GM12878 (cell line): ENCODE measurements at regions not wholly inside any gene's neighbourhood (a gene's known extent, or its start where the extent isn't known, plus 50 kb on each side); places are given as distances from the start of the nearest gene placed in this dataset.

Experiments
- ATAC-seq: fragments of 200-7000 bp; cut with Tn5 transposase; 3 replicates; pipeline ENCODE4 v1.9.1; 2020; ENCODE audit warnings: mild to moderate bottlenecking, moderate library complexity
- BruUV-seq: library from RNA; stranded (reverse); fragments of 400-500 nt; replicated peaks from 2 replicates; lab custom pipeline; 2021; lab: Mats Ljungman, UMichigan
- CTCF ChIA-PET: fragments of 300-600 bp; sonication (Branson Sonifier 250); formaldehyde crosslinking; extraction: SDS; loops from one replicate; lab custom pipeline; 2021; ENCODE audit warnings: inconsistent platforms; lab: Yijun Ruan, JAX
- POLR2A ChIA-PET: fragments of 350-600 bp; formaldehyde crosslinking; extraction: SDS; loops from one replicate; lab custom pipeline; 2021; ENCODE audit warnings: inconsistent platforms; lab: Charles Lee
- RAD21 ChIA-PET: fragments of 300-600 bp; sonication (Branson Sonifier 250); formaldehyde crosslinking; loops from one replicate; lab custom pipeline; 2023; ENCODE audit warnings: antibody characterized with exemption; ENCODE audit not compliant: unreplicated experiment; lab: Charles Lee
- SMC1A ChIA-PET: fragments of 300-600 bp; sonication (Branson Sonifier 250); formaldehyde crosslinking; loops from one replicate; lab custom pipeline; 2023; ENCODE audit not compliant: unreplicated experiment, uncharacterized antibody; lab: Charles Lee
- DNase-seq: peaks from one replicate; pipeline ENCODE4 v3.0.0-alpha.2; 2011; ENCODE audit warnings: low read depth, low spot score
- FAIRE-seq: peaks from 3 replicates; lab custom pipeline; 2011; peaks lifted over from hg19 to GRCh38; lab: Jason Lieb, UNC
- H2AFZ ChIP-seq: 2 replicates; pipeline ENCODE4 v1.6.0; 2011; ENCODE audit warnings: low read depth, low read length, control low read depth; ENCODE audit not compliant: control insufficient read depth
- H3K27ac ChIP-seq: 2 replicates; pipeline ENCODE4 v1.5.1; 2011; ENCODE audit warnings: control low read depth; ENCODE audit not compliant: control insufficient read depth, insufficient read depth
- H3K27me3 ChIP-seq, 2 experiments: replicated peaks in 1 of 2; 2 replicates each; pipeline versions ENCODE4 v1.6.0 to v1.6.1; 2011; ENCODE audit warnings: low read length in 1 of 2; ENCODE audit not compliant: control insufficient read depth in 2 of 2, insufficient read depth in 2 of 2
- H3K36me3 ChIP-seq, 2 experiments: 2 replicates each; pipeline ENCODE4 v1.5.1; 2011; ENCODE audit warnings: low read length in 1 of 2; ENCODE audit not compliant: control insufficient read depth in 2 of 2, insufficient read depth in 2 of 2
- H3K4me1 ChIP-seq: 2 replicates; pipeline ENCODE4 v1.6.1; 2011; ENCODE audit warnings: mild to moderate bottlenecking, low read length, moderate library complexity, mixed read lengths; ENCODE audit not compliant: control insufficient read depth, insufficient read depth
- H3K4me2 ChIP-seq: 2 replicates; pipeline ENCODE4 v1.6.0; 2011; ENCODE audit warnings: control low read depth; ENCODE audit not compliant: control insufficient read depth, insufficient read depth
- H3K4me3 ChIP-seq: fragments of 200-600 bp; sonication (generic); 2 replicates; pipeline ENCODE4 v1.5.1; 2016
- H3K79me2 ChIP-seq: 2 replicates; pipeline ENCODE4 v1.6.0; 2011; ENCODE audit warnings: low read length; ENCODE audit not compliant: control insufficient read depth, insufficient read depth
- H3K9ac ChIP-seq: 2 replicates; pipeline ENCODE4 v1.8.0; 2011; ENCODE audit warnings: low read length, control low read depth, mixed read lengths; ENCODE audit not compliant: control insufficient read depth, insufficient read depth
- H3K9me3 ChIP-seq: replicated peaks from 3 replicates; pipeline ENCODE4 v1.5.1; 2011; ENCODE audit warnings: mild to moderate bottlenecking, low read length; ENCODE audit not compliant: control insufficient read depth, insufficient read depth
- H4K20me1 ChIP-seq: 2 replicates; pipeline ENCODE4 v1.6.0; 2011; ENCODE audit not compliant: control insufficient read depth, insufficient read depth
- FOXK2 ChIP-seq: fragments of 450-650 bp; IDR thresholded peaks from 2 replicates; pipeline ENCODE4 v1.6.1; 2017; ENCODE audit warnings: mild to moderate bottlenecking, moderate library complexity
- MXI1 ChIP-seq: fragments of 150-350 bp; IDR thresholded peaks from 2 replicates; pipeline ENCODE4 v1.6.1; 2011; ENCODE audit warnings: low read depth, mild to moderate bottlenecking, inconsistent platforms, low read length, improper control_type of control experiment
- SPI1 ChIP-seq: IDR thresholded peaks from 2 replicates; pipeline ENCODE4 v1.6.1; 2011; ENCODE audit warnings: low read depth, mild to moderate bottlenecking, low read length, moderate library complexity, borderline replicate concordance; ENCODE audit not compliant: insufficient read depth
- WGBS: methylation state at CpG from one replicate; pipeline ENCODE4 v1.1.6; 2016; ENCODE audit warnings: low lambda C conversion rate; ENCODE audit not compliant: insufficient replicate concordance, insufficient coverage; ENCODE audit errors: missing lambda C conversion rate; 5-methylcytosine and 5-hydroxymethylcytosine counted together
- in situ Hi-C: fragments of 300-500 bp; cut with MboI; formaldehyde crosslinking; loops from 9 replicates; pipeline ENCODE4 v1.14.3; 2018; ENCODE audit warnings: mixed read lengths
- intact Hi-C: fragments of 100-400 bp; cut with micrococcal nuclease; formaldehyde crosslinking; loops from one replicate; pipeline ENCODE4 v1.14.2; 2022; ENCODE audit not compliant: unreplicated experiment
- TF ChIP-seq, protein P1 (sequence below): IDR thresholded peaks from 2 replicates; pipeline ENCODE4 v1.6.1; 2011; ENCODE audit warnings: borderline replicate concordance, low read depth, mild to moderate bottlenecking, moderate library complexity, mixed read lengths, low read length; ENCODE audit not compliant: insufficient read depth; ENCODE audit errors: extremely low read length
- TF ChIP-seq, protein P2 (sequence below): fragments of 450-650 bp; conservative IDR thresholded peaks from 2 replicates; pipeline ENCODE4 v1.6.1; 2017; ENCODE audit warnings: mild to moderate bottlenecking, moderate library complexity
- TF ChIP-seq, protein P3 (sequence below): fragments of 450-650 bp; formaldehyde crosslinking; IDR thresholded peaks from 2 replicates; pipeline ENCODE4 v1.5.0; 2022; ENCODE audit warnings: mild to moderate bottlenecking, missing genetic modification characterization

DNA sequence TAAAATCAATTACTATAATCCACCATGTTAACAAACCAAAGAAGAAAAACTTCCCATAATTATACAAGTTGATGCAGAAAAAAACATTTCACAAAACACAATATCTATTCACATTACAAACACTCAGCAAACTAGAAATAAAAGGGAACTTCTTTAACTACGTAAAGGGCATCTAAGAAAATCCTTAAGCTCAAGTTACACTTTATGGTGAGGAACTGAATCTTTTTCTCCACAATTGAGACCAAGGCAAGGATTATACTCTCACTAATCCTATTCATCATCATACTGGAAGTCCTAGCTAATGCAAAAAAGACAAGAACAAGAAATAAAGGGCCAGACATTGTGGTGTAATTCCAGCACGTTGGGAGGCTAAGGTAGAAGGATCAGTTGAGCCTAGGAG, 159.9 kb downstream of the ZNF365 start:
- POLR2A ChIA-PET, result no interaction called here
- RAD21 ChIA-PET, result interaction anchor here (1.2 kb wide), 1 partner anchor 42 kb away, joined by 5 read pairs; no protein-coding TSS in a partner anchor
- DNase-seq, result no peak
- no peak overlapping the region for H3K4me3 ChIP-seq
- no TSS peak for BruUV-seq
- no peaks in the 10 kb centered on the region; the same call in none of the 3 replicates for H3K9me3 ChIP-seq
- H3K4me1 ChIP-seq, result peaks cover 7% of the 10 kb centered on the region
- intact Hi-C loops (no loop called here), in situ Hi-C loops (no loop called here)
- no peak overlapping the region for H3K4me2 ChIP-seq
- H4K20me1 ChIP-seq, result no peaks in the 10 kb centered on the region
- ATAC-seq, result no peak
- no peak for FAIRE-seq
- H3K27ac ChIP-seq, result no peak overlapping the region
- WGBS, result 66% methylated on average over 2 of the region's 2 CpGs
- no peak overlapping the region for H3K9ac ChIP-seq
- H3K27me3 ChIP-seq, result no peaks in the 10 kb centered on the region
- H2AFZ ChIP-seq, result no peak overlapping the region
- SMC1A ChIA-PET, result interaction anchor here (1.5 kb wide), 1 partner anchor 30 kb away, joined by 3 read pairs; no protein-coding TSS in a partner anchor
- CTCF ChIA-PET, result interaction anchor here (0.6 to 1.2 kb wide), 4 partner anchors 32 to 920 kb away, joined by 3 to 4 read pairs (median 3); no protein-coding TSS in a partner anchor
- TF ChIP-seq, protein P1, sequence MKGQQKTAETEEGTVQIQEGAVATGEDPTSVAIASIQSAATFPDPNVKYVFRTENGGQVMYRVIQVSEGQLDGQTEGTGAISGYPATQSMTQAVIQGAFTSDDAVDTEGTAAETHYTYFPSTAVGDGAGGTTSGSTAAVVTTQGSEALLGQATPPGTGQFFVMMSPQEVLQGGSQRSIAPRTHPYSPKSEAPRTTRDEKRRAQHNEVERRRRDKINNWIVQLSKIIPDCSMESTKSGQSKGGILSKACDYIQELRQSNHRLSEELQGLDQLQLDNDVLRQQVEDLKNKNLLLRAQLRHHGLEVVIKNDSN, result no peak
- no peak for TF ChIP-seq FOXK2
- TF ChIP-seq SPI1, result no peak
- TF ChIP-seq, protein P2, sequence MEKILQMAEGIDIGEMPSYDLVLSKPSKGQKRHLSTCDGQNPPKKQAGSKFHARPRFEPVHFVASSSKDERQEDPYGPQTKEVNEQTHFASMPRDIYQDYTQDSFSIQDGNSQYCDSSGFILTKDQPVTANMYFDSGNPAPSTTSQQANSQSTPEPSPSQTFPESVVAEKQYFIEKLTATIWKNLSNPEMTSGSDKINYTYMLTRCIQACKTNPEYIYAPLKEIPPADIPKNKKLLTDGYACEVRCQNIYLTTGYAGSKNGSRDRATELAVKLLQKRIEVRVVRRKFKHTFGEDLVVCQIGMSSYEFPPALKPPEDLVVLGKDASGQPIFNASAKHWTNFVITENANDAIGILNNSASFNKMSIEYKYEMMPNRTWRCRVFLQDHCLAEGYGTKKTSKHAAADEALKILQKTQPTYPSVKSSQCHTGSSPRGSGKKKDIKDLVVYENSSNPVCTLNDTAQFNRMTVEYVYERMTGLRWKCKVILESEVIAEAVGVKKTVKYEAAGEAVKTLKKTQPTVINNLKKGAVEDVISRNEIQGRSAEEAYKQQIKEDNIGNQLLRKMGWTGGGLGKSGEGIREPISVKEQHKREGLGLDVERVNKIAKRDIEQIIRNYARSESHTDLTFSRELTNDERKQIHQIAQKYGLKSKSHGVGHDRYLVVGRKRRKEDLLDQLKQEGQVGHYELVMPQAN, result no peak
- TF ChIP-seq, protein P3, sequence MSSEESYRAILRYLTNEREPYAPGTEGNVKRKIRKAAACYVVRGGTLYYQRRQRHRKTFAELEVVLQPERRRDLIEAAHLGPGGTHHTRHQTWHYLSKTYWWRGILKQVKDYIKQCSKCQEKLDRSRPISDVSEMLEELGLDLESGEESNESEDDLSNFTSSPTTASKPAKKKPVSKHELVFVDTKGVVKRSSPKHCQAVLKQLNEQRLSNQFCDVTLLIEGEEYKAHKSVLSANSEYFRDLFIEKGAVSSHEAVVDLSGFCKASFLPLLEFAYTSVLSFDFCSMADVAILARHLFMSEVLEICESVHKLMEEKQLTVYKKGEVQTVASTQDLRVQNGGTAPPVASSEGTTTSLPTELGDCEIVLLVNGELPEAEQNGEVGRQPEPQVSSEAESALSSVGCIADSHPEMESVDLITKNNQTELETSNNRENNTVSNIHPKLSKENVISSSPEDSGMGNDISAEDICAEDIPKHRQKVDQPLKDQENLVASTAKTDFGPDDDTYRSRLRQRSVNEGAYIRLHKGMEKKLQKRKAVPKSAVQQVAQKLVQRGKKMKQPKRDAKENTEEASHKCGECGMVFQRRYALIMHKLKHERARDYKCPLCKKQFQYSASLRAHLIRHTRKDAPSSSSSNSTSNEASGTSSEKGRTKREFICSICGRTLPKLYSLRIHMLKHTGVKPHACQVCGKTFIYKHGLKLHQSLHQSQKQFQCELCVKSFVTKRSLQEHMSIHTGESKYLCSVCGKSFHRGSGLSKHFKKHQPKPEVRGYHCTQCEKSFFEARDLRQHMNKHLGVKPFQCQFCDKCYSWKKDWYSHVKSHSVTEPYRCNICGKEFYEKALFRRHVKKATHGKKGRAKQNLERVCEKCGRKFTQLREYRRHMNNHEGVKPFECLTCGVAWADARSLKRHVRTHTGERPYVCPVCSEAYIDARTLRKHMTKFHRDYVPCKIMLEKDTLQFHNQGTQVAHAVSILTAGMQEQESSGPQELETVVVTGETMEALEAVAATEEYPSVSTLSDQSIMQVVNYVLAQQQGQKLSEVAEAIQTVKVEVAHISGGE (CRISPR knock-in tag), result no peak
- TF ChIP-seq MXI1, result no peak
- H3K79me2 ChIP-seq, result no peaks in the 10 kb centered on the region
- H3K36me3 ChIP-seq, result no peaks in the 10 kb centered on the region
